HG03469 (cell line): ENCODE measurements at regions not wholly inside any gene's neighbourhood (a gene's known extent, or its start where the extent isn't known, plus 50 kb on each side); places are given as distances from the start of the nearest gene placed in this dataset.

Experiments
- ATAC-seq: cut with Tn5 transposase; IDR thresholded peaks from one replicate; pipeline ENCODE4 v1.9.1; 2021; ENCODE audit warnings: mild to moderate bottlenecking, moderate library complexity, moderate number of reproducible peaks; ENCODE audit not compliant: unreplicated experiment

GRCh38 chr6:7960848-7961247 lies 50.3 kb upstream of the TXNDC5 start:
- ATAC-seq = peak; percentile 21
